RWPE2 (cell line): ENCODE measurements at regions not wholly inside any gene's neighbourhood (a gene's known extent, or its start where the extent isn't known, plus 50 kb on each side); places are given as distances from the start of the nearest gene placed in this dataset.
"Not testable (repeated sequence)": the region's sequence is repeated elsewhere in the genome, so short reads cannot be mapped to it uniquely, and the experiment has no call there.

ENCODE experiments used
- ATAC-seq: fragments of 200-7000 bp; cut with Tn5 transposase; 3 replicates; pipeline ENCODE4 v1.9.1; 2021; ENCODE audit warnings: low read depth
- DNase-seq: peaks from one replicate; pipeline ENCODE4 v3.0.0-alpha.2; 2020; ENCODE audit warnings: low spot score
- H3K27ac ChIP-seq: fragments of 450-650 bp; 2 replicates; pipeline ENCODE4 v1.5.1; 2017; ENCODE audit warnings: mild to moderate bottlenecking; ENCODE audit not compliant: poor library complexity, severe bottlenecking
- H3K27me3 ChIP-seq: fragments of 250-450 bp; sonication (Bioruptor Pico); 2 replicates; pipeline ENCODE4 v1.5.1; 2021; ENCODE audit warnings: mild to moderate bottlenecking, moderate library complexity; ENCODE audit not compliant: insufficient read depth, poor library complexity, severe bottlenecking
- H3K36me3 ChIP-seq: fragments of 250-450 bp; sonication (Bioruptor Pico); 2 replicates; pipeline ENCODE4 v1.5.1; 2020; ENCODE audit warnings: low read depth, mild to moderate bottlenecking, moderate library complexity
- H3K4me1 ChIP-seq: fragments of 250-450 bp; sonication (Bioruptor Pico); 2 replicates; pipeline ENCODE4 v1.5.1; 2021; ENCODE audit warnings: mild to moderate bottlenecking, moderate library complexity; ENCODE audit not compliant: insufficient read depth, poor library complexity, severe bottlenecking
- H3K4me3 ChIP-seq: fragments of 250-450 bp; sonication (Bioruptor Pico); 2 replicates; pipeline ENCODE4 v1.5.1; 2021; ENCODE audit warnings: mild to moderate bottlenecking, moderate library complexity; ENCODE audit not compliant: severe bottlenecking
- H3K9me3 ChIP-seq: fragments of 250-450 bp; sonication (Bioruptor Pico); 2 replicates; pipeline ENCODE4 v1.5.1; 2021; ENCODE audit warnings: mild to moderate bottlenecking, moderate library complexity; ENCODE audit not compliant: severe bottlenecking

- H3K27me3 ChIP-seq, H3K4me1 ChIP-seq, H3K36me3 ChIP-seq, ATAC-seq, H3K4me3 ChIP-seq, DNase-seq, H3K27ac ChIP-seq, H3K9me3 ChIP-seq: not testable (repeated sequence)
Measured at GRCh38 chr1:120619867-120620692, 103.7 kb upstream of the NBPF26 start.

- DNase-seq, H3K4me3 ChIP-seq, H3K36me3 ChIP-seq, H3K27me3 ChIP-seq, ATAC-seq, H3K27ac ChIP-seq, H3K9me3 ChIP-seq, H3K4me1 ChIP-seq: not testable (repeated sequence)
Measured at GRCh38 chr1:120620693-120620969, 103.1 kb upstream of the NBPF26 start.

GRCh38 chr1:120621278-120621677 lies 102.5 kb upstream of the NBPF26 start:
- ATAC-seq, H3K4me3 ChIP-seq, DNase-seq, H3K4me1 ChIP-seq, H3K36me3 ChIP-seq, H3K27me3 ChIP-seq, H3K9me3 ChIP-seq, H3K27ac ChIP-seq: not testable (repeated sequence)

GRCh38 chr1:120623539-120623938 lies 100.2 kb upstream of the NBPF26 start:
- not testable (repeated sequence) for H3K36me3 ChIP-seq, ATAC-seq, H3K27me3 ChIP-seq, H3K4me3 ChIP-seq, H3K9me3 ChIP-seq, H3K27ac ChIP-seq, DNase-seq, H3K4me1 ChIP-seq

DNA sequence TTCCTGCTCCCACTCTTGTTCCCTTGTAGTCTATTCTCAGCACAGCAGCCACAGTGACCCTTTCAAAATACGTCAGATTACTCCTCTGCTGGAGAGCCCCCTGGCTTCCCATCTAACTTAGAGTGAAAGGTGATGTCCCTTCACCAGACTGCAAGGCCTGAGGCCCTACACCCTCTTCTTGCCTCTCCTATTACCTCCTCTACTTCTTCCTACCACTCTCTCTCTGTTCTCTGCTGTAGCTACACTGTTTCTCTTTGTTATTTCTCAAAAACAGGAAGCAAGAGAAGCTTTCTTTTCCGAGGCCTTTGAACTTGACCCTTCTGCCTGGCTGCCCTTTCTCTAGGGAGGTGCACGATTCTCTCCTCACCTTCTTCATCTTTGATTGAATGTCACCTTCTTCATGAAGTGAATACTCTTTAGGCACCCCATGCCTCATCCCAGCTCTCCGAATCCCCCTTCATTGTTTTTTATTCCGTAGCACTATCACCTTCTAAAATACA lies 99.1 kb upstream of the NBPF26 start:
- not testable (repeated sequence) for ATAC-seq, DNase-seq

DNA sequence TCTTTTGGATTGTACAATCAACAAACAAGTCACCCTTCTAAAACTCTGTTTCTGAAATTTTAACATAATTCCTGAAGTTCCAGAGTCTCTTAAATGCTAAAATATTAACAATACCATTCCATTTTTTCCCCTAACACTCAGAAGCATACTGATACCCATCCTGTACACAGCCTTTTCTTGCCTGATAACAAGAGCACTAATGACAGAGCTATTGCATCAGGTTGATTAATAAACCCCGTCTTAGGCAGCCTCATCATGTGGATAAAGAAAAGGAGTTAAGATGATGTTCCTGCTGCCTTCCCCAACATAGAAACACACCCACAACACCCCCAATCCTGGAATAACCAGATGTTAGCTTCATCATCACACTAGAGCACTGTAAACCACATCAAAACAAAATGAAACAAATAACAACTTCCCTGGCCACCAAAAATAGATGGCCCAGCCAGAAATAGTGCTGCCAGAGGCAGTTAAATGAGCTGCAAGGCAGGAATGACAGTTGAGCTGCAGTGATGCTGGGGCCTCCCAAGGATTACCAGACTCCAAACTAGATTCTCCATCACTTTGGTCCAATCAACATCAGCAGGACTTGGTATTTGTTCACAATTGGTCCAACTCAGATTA lies 93.8 kb upstream of the NBPF26 start:
- ATAC-seq, H3K4me1 ChIP-seq, DNase-seq, H3K4me3 ChIP-seq, H3K27me3 ChIP-seq, H3K9me3 ChIP-seq, H3K27ac ChIP-seq, H3K36me3 ChIP-seq: not testable (repeated sequence)

More for the DNA sequence above, 99.1 kb upstream of the NBPF26 start:
- H3K27ac ChIP-seq, H3K36me3 ChIP-seq, H3K4me3 ChIP-seq, H3K9me3 ChIP-seq, H3K27me3 ChIP-seq, H3K4me1 ChIP-seq: not testable (repeated sequence)

DNA sequence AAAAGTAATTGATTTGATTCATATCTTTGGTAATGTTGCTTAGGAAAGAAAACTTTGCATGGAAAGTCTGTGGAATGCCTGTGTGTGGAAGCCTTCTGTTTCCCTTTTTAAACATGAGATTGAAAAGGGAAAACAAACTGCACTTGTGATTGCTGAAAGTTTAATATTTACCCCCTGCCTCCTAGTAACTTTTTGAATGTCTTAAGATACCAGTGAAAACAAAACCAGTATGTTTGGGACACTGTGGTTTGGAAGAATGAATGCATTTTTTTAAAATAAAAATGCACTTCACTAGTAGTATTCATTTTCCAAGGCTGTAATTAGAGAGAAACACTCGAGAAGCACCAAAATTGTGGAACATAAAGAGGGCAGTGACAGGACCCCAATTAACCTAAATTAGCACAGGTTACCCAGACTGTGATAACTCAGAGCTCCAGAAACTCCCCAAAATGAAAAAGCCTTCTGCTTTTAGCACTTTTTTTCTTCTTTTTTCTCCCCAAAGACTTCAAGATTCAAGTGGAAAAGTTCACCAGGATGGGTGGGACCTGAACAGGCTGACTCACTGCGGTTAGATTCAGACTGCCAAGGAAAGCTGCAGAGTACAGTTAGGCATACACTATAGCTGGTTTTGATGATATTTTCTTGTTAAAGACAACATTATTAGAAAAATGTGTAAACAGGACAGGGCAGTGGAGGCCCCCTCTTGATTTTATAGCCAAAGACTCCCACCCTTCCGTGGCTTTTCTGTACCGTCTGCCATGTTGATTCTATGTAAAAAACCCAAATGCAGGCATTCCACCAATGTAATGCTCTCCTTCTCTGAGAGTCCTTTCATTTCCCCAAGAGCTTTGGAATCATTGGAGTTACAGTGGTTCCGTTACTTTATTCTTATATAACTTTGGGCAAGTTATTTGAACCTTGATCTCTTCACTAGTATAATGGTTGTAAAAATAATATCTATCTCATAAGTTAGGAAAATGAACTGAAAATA lies 88.6 kb upstream of the NBPF26 start:
- H3K27me3 ChIP-seq, H3K27ac ChIP-seq, H3K9me3 ChIP-seq, H3K4me1 ChIP-seq, H3K36me3 ChIP-seq, DNase-seq, H3K4me3 ChIP-seq: not testable (repeated sequence)
- ATAC-seq, result peak; percentile 92

DNA sequence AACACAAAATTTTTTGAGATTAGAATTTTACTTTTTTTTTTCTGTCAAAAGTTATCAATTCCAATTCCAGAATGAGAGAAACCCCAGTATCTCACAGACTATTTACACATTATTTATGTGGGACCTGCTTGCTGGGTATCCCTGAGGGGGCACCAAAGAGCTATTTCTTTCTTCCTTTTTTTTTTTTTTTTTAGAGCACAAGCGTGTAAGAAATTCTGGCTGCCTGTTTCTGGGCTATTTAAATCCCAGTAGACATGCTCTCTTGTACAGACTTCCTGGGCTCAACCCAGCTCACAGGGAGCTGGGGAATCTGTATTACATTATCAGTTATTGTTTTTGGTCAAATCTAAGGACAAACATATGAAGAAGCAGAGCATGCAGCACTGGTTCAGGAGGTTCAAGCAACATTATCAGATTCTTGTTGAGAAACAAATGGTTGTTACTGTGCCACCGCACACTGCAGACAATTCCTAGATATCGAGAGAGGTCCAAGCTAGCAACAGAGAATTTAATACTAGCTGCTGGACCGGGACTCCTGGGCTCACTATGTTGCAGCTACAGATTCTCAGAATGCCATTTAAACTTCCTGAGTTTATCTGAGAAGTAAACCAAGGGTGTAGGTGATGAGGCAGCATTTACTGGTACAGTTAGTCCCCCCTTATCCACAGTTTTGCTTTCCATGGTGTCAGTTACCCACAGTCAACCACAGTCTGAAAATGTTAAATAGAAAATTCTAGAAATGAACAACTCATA lies 83.3 kb upstream of the NBPF26 start:
- DNase-seq, H3K9me3 ChIP-seq, H3K36me3 ChIP-seq, H3K27ac ChIP-seq, H3K4me1 ChIP-seq, H3K27me3 ChIP-seq, H3K4me3 ChIP-seq: not testable (repeated sequence)
- peak; percentile 14; the same call in 1 of the 3 replicates for ATAC-seq

DNA sequence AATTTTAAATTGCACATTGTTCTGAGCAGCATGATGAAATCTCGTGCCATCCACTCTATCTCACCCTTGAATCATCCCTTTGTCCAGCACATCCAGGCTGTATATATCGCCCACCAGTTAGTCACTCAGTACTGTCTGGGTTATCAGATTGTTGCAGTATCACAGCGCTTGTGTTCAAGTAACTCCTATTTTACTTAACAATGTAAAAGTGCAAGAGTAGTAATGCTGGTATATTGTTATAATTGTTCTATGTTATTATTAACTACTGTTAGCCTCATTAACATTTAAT lies 82.8 kb upstream of the NBPF26 start:
- H3K4me3 ChIP-seq, H3K27ac ChIP-seq, H3K4me1 ChIP-seq, DNase-seq, H3K9me3 ChIP-seq, H3K27me3 ChIP-seq, H3K36me3 ChIP-seq: not testable (repeated sequence)
- ATAC-seq, result peak; percentile 89

- H3K36me3 ChIP-seq, ATAC-seq, H3K27ac ChIP-seq, H3K9me3 ChIP-seq, H3K4me1 ChIP-seq, DNase-seq, H3K4me3 ChIP-seq, H3K27me3 ChIP-seq: not testable (repeated sequence)
Measured at GRCh38 chr1:120647182-120647581, 76.6 kb upstream of the NBPF26 start.
